GM06990 (cell line): ENCODE measurements at regions not wholly inside any gene's neighbourhood (a gene's known extent, or its start where the extent isn't known, plus 50 kb on each side); places are given as distances from the start of the nearest gene placed in this dataset.

Source experiments
- DNase-seq: peaks from one replicate; pipeline ENCODE4 v3.0.0-alpha.2; 2011; ENCODE audit not compliant: insufficient read length; ENCODE audit errors: extremely low read depth
- H3K27me3 ChIP-seq: replicated peaks from 2 replicates; pipeline ENCODE4 v1.6.0; 2011; ENCODE audit warnings: low read length; ENCODE audit not compliant: control insufficient read depth, insufficient read depth
- H3K36me3 ChIP-seq: 2 replicates; pipeline ENCODE4 v1.5.1; 2011; ENCODE audit warnings: low read length; ENCODE audit not compliant: control insufficient read depth, insufficient read depth
- H3K4me3 ChIP-seq: replicated peaks from 2 replicates; pipeline ENCODE4 v1.5.1; 2011; ENCODE audit warnings: low read depth, mild to moderate bottlenecking, control low read depth, low read length
- CTCF ChIP-seq: IDR thresholded peaks from 2 replicates; pipeline ENCODE4 v1.5.1; 2011; ENCODE audit warnings: low read length, control low read depth, mild to moderate bottlenecking, inconsistent platforms; ENCODE audit not compliant: insufficient read depth, poor library complexity, severe bottlenecking

- no peaks in the 10 kb centered on the region for H3K36me3 ChIP-seq
- TF ChIP-seq CTCF: no peak
- no peak overlapping the region for H3K4me3 ChIP-seq
- DNase-seq: no peak
- H3K27me3 ChIP-seq: no peaks in the 10 kb centered on the region
Observed at GRCh38 chr18:67428805-67429204, 87.7 kb downstream of the DSEL start.

- H3K4me3 ChIP-seq: no peak overlapping the region
- H3K27me3 ChIP-seq: no peaks in the 10 kb centered on the region
- no peaks in the 10 kb centered on the region for H3K36me3 ChIP-seq
- no peak for DNase-seq
- TF ChIP-seq CTCF: no peak
Observed at GRCh38 chr18:67428158-67428557, 88.4 kb downstream of the DSEL start.

GRCh38 chr18:67426486-67426885, 90.0 kb downstream of the DSEL start:
- TF ChIP-seq CTCF: no peak
- H3K36me3 ChIP-seq: no peaks in the 10 kb centered on the region
- no peaks in the 10 kb centered on the region for H3K27me3 ChIP-seq
- no peak for DNase-seq
- no peak overlapping the region for H3K4me3 ChIP-seq

GRCh38 chr18:67425672-67426071, 90.8 kb downstream of the DSEL start:
- no peak for TF ChIP-seq CTCF
- DNase-seq: no peak
- no peak overlapping the region for H3K4me3 ChIP-seq

GRCh38 chr18:67421651-67422050, 94.9 kb downstream of the DSEL start:
- Histone ChIP-seq H3K27me3 (no peaks in the 10 kb centered on the region), H3K36me3 (no peaks in the 10 kb centered on the region), H3K4me3 (no peak overlapping the region)
- DNase-seq: no peak
- TF ChIP-seq CTCF: no peak

More at GRCh38 chr18:67425672-67426071, 90.8 kb downstream of the DSEL start:
- Histone ChIP-seq H3K36me3 (no peaks in the 10 kb centered on the region), H3K27me3 (no peaks in the 10 kb centered on the region)

GRCh38 chr18:67417864-67418523, 98.5 kb downstream of the DSEL start:
- H3K27me3 ChIP-seq: no peaks in the 10 kb centered on the region
- DNase-seq: no peak
- TF ChIP-seq CTCF: no peak
- H3K36me3 ChIP-seq: no peaks in the 10 kb centered on the region
- no peak overlapping the region for H3K4me3 ChIP-seq
